ENCODE measurements at regions not wholly inside any gene's neighbourhood (a gene's known extent, or its start where the extent isn't known, plus 50 kb on each side); places are given as distances from the start of the nearest gene placed in this dataset.

GRCh38 chr10:78942091-78942501 is 126.7 kb upstream of the ZMIZ1 start:
- DNase-seq: no peak

DNA sequence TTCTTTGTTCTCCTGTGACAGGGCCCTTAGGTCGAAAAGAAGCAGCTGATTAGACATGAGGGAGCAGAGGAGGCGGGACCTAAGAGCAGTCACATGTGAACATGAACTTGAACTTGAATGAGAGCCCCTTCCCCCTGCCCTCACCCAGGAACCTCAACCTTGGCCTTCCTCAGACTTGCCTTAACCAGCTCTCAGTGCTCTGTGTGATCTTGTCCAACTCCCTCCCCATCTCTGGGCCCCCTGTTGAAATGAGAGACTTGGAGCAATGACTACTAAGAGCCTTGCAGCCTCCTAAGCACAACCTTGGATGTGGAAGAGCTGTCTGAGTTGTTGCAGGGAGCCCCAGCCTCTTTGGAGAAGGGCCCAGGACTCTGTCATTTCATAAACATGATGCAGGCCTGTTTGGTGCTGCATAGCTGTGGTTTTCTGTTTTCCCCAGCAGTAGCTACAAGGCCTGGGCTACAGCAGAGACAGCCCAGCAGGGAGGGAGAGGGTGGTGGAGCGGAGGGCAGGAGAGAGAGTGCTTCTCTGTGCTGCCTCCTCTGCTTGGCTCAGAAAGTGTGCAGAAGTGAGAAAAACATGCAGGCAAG is 123.9 kb upstream of the ZMIZ1 start:
- DNase-seq: no peak

- no peak for DNase-seq
Observed at GRCh38 chr10:78945838-78946237, 122.9 kb upstream of the ZMIZ1 start.

GRCh38 chr10:78947226-78947625 is 121.5 kb upstream of the ZMIZ1 start:
- DNase-seq: no peak

GRCh38 chr10:78947733-78948132 is 121.0 kb upstream of the ZMIZ1 start:
- DNase-seq: no peak

GRCh38 chr10:78948621-78949030 is 120.1 kb upstream of the ZMIZ1 start:
- DNase-seq: no peak

DNA sequence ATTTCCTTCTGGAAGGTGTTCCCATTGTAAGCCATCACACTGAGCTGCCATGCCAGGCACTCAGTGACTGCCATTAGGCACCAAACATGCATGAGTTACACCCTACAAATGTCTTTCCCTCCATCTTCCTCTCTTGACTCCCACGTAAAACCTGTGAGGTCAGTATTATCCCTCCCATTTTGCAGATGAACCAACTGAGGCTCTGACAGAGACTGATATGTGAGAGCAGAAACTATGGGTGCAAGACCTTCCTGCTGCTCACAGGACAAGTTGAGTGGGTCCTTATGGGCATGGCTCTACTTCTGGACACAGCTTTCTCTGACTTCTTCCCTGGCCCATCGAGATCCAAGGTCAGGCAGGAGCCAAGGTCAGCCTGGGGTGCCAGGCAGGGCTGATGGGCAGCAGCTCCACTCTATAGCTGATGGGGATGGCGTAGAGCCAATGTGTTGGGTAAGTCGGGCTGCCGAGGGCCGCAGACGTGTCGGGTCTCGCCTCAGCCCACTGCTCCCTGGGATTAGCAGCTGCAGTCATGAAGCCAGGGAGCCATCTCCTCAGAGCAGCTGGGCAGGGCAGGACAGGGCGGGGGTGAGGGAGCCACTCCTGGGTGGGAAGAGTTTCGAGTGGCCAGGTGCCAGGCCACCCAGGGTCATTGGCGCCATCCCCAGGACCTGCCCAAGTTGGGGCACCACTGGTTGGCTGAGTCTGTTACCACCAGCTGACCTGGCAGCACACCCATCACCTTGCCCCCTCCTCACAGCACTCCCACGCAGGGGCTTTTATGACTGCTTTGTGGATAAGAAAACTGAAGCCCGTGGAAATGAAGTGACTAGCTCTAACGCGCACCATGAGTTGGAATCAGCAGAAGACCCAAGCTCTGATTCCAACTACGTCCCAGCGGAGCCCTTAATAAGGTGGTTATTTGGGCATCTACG is 117.8 kb upstream of the ZMIZ1 start:
- no peak for DNase-seq

- no peak for DNase-seq
Observed at GRCh38 chr10:78952030-78952429, 116.7 kb upstream of the ZMIZ1 start.

- DNase-seq: peak; percentile 75
Observed at GRCh38 chr10:78952686-78953085, 116.1 kb upstream of the ZMIZ1 start.

DNA sequence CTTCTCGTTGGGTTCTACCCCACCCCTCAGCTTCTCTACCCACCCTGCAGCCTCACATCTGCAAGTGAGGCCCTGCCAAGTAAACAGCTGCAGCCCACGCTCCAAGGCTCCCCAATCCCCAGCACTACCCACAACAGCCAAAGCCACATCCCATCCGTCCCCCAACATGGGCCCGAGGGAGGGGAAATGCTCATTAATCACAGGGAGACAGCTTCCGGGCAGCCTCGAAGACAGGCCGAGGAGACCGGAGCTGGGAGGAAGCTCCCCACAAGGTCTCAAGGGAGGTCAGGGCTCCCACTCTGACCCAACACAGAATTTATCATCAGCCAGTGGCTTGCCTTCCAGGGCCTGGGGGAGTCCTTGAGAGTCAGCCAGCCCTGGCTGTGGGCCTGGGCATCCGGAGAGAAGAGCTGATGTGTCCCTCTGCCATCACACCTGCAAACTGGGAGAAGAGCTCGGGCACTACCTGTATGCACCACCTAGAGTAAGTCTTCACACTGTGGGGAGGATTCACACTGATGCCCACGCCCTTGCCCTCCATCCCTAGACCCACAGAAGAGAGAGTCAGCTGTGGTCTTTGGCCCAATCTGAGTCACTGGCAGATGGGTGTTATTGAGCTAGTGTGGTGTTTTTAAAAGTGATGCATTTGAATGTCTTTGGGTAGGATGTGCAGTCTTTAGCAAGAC is 115.5 kb upstream of the ZMIZ1 start:
- peak; percentile 93 for DNase-seq

DNA sequence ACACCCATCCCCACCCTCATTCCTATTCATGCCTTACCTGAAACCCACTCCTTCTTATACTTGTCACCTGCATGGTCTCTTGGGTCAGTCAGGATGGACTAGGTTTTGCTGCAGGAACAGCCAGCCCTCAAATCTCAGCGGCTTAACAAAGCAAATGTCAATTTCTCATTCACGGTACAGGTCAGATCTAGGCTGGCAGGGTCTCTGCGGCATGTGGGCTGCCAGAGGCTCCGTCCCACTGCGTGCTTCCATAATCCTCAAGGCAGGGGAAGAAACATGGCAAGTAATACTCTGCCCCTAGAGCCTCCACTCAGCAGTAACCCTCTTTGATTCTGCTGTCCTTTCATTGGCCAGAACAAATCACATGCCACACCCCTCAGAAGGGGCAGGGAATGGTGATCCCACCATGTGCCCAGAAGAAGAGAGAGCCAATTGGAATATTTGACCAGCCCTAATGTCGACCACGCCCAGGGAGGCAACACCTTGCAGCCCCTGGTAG is 114.9 kb upstream of the ZMIZ1 start:
- no peak for DNase-seq

GRCh38 chr10:78954689-78955088 is 114.1 kb upstream of the ZMIZ1 start:
- DNase-seq: no peak

- no peak for DNase-seq
Observed at GRCh38 chr10:78955206-78955605, 113.6 kb upstream of the ZMIZ1 start.

DNA sequence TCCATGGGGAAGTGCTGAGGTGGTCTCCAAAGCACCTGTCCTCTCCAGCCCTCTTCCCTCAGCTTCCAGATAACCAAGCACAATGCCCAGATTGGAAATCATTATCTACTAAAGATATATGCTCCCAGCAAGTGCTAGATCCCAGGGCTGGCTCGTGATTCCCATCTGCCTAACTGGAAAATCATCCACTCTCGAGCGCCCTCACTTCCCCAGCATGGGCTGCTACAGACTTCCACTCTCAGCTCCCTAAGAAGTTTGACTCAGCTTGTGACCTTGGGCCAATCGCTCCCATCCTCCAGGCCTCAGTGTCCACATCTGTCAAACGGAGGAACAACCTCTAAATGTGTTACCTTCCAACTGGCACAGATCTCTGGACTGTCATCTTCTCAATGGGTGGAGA is 112.4 kb upstream of the ZMIZ1 start:
- DNase-seq: no peak

GRCh38 chr10:78957471-78958039 is 111.2 kb upstream of the ZMIZ1 start:
- no peak for DNase-seq

GRCh38 chr10:78959217-78959923 is 109.4 kb upstream of the ZMIZ1 start:
- no peak for DNase-seq

GRCh38 chr10:78959924-78960285 is 108.9 kb upstream of the ZMIZ1 start:
- no peak for DNase-seq

GRCh38 chr10:78960316-78960800 is 108.4 kb upstream of the ZMIZ1 start:
- DNase-seq: peak; percentile 86

DNA sequence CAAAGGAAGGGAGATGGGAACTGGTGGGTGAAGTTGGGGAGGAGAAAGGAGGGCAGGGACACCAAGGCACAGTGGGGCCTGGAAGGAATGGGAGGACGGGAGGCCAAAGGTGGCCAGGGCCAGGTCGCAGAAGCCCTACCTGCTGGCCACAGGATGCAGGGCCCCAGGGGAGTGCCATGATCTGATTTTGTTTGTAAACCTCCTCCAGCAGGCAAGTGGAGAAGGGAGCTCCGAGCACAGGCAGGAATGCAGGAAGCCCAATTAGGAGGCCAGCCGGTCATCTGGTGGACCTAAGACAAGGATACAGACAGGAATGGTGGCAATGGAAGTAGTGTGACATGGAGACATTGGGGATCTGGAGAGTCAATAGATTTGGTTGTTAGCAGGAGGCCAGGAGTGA is 107.0 kb upstream of the ZMIZ1 start:
- no peak for DNase-seq

GRCh38 chr10:78963074-78964034 is 105.4 kb upstream of the ZMIZ1 start:
- DNase-seq: no peak

DNA sequence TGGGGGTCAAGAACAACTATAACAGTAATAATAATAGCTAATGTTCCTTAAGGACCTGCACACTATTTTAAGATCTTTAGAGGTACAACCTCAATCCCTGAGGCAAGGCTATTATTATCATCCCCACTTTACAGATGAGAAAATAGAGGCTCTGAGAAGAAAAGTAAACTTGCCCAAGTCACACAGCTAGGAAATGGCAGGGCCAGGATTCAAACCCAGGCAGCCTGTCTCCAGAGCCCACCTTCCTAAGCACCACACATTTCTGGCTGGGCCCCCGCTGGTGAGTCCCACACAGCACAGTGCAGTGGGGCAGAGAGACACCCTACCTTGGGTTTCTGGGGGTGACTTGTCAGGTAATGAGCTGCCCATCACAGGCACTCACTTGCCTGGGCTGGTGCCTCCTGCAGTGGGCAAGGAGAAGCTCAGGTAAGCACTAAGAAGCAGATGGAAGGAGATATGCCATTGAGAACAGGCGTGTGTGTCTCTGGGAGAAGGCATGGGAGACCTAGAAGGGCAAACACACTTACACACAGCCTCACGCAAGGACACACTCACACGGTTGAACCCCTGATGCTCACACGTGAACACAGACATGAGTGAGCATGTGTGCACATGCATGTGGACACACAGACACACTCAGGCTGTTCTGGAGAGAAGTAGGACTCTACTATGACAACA is 104.4 kb upstream of the ZMIZ1 start:
- no peak for DNase-seq
